CD8-positive, alpha-beta memory T cell (primary cell): ENCODE measurements at regions not wholly inside any gene's neighbourhood (a gene's known extent, or its start where the extent isn't known, plus 50 kb on each side); places are given as distances from the start of the nearest gene placed in this dataset.

Source experiments
- CTCF ChIA-PET: fragments of 350-600 bp; sonication (Branson Sonifier 250); formaldehyde crosslinking; loops from one replicate; lab custom pipeline; 2021; ENCODE audit warnings: antibody characterized with exemption; lab: Charles Lee
- POLR2A ChIA-PET: fragments of 350-600 bp; sonication (Branson Sonifier 250); formaldehyde crosslinking; loops from one replicate; lab custom pipeline; 2021; ENCODE audit warnings: antibody characterized with exemption; lab: Charles Lee
- DNase-seq, 5 donors: peaks; one replicate each; pipeline versions ENCODE4 v3.0.0 to v3.0.0-alpha.2; 2020 to 2022; ENCODE audit warnings: mixed read lengths in 1 of 5
- H3K27ac ChIP-seq: one replicate; pipeline ENCODE4 v1.7.0; 2013; ENCODE audit warnings: low read depth, mild to moderate bottlenecking, low read length, moderate library complexity
- H3K27me3 ChIP-seq: 2 replicates; pipeline ENCODE4 v1.7.0; 2013; ENCODE audit warnings: low read length, mild to moderate bottlenecking; ENCODE audit not compliant: insufficient read depth, poor library complexity, severe bottlenecking
- H3K36me3 ChIP-seq: 2 replicates; pipeline ENCODE4 v1.7.0; 2013; ENCODE audit warnings: mild to moderate bottlenecking, low read length, moderate library complexity; ENCODE audit not compliant: insufficient read depth
- H3K4me1 ChIP-seq: 2 replicates; pipeline ENCODE4 v1.7.0; 2013; ENCODE audit warnings: mild to moderate bottlenecking, low read length, moderate library complexity; ENCODE audit not compliant: insufficient read depth
- H3K4me3 ChIP-seq: 2 replicates; pipeline ENCODE4 v1.7.0; 2013; ENCODE audit warnings: mild to moderate bottlenecking, low read length
- H3K9me3 ChIP-seq: 2 replicates; pipeline ENCODE4 v1.7.0; 2013; ENCODE audit warnings: mild to moderate bottlenecking, low read length
- H3K27ac Mint-ChIP-seq, 8 donors: one replicate each; pipeline ENCODE4 v1.8.0; 2020 to 2021; ENCODE audit warnings: mixed read lengths in 8 of 8, mild to moderate bottlenecking in 6 of 8, inconsistent platforms in 3 of 8, moderate library complexity in 3 of 8
- H3K27me3 Mint-ChIP-seq, 2 donors: one replicate each; pipeline ENCODE4 v1.8.0; 2020 to 2021; ENCODE audit warnings: mixed read lengths in 2 of 2, mild to moderate bottlenecking in 1 of 2, moderate library complexity in 1 of 2
- H3K36me3 Mint-ChIP-seq, 3 donors: one replicate each; pipeline ENCODE4 v1.8.0; 2020 to 2021; ENCODE audit warnings: mixed read lengths in 3 of 3, inconsistent platforms in 1 of 3, mild to moderate bottlenecking in 1 of 3
- H3K4me1 Mint-ChIP-seq, 3 donors: one replicate each; pipeline ENCODE4 v1.8.0; 2020 to 2021; ENCODE audit warnings: mixed read lengths in 3 of 3, inconsistent platforms in 1 of 3, mild to moderate bottlenecking in 1 of 3
- H3K4me3 Mint-ChIP-seq, 7 donors: one replicate each; pipeline ENCODE4 v1.8.0; 2020 to 2021; ENCODE audit warnings: mixed read lengths in 7 of 7, mild to moderate bottlenecking in 6 of 7, moderate library complexity in 4 of 7, inconsistent platforms in 2 of 7
- H3K9me3 Mint-ChIP-seq, 5 donors: one replicate each; pipeline ENCODE4 v1.8.0; 2020 to 2022; ENCODE audit warnings: mixed read lengths in 5 of 5, mild to moderate bottlenecking in 3 of 5, moderate library complexity in 2 of 5, inconsistent platforms in 1 of 5

DNA sequence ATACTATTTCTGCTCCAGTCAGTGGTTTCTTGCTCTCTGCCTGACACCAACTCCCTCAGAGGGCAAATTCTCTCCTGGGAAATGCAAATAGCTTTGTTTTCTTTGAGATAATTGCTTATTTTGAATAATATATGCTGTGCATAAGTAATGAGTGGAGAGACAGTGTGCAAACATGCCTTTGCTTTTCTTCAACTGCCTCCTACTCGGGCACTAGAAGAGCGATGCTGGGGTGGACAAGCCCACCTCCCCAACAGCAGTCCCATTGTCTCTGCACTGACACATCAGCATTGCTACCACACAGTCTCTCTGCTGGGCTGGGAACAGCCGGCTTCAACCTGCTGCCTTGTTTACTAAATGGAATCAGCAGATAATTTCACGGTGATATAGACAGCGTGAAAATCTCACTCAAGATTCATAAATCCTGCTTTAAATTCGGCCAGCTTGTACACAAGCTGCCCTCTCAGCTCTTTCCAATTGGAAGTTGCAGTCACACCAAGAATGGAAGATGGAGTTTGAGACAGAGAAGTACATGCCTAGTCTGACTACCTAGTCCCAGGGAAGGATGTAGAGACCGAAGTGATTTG is 694.5 kb downstream of the TDRD15 start:
- Histone ChIP-seq H3K4me1 (no peaks in the 10 kb centered on the region), H3K36me3 (no peaks in the 10 kb centered on the region), H3K27ac (no peak overlapping the region), H3K9me3 (no peaks in the 10 kb centered on the region), H3K27me3 (no peaks in the 10 kb centered on the region), H3K4me3 (no peak overlapping the region)
- H3K9me3 Mint-ChIP-seq = peaks cover 3 to 18% (median 14%) of the 10 kb centered on the region in 5 donors
- ChIA-PET CTCF (no interaction called here), POLR2A (no interaction called here)
- H3K4me3 Mint-ChIP-seq = no peak overlapping the region
- H3K4me1 Mint-ChIP-seq = no peaks in the 10 kb centered on the region
- H3K27me3 Mint-ChIP-seq = no peaks in the 10 kb centered on the region
- H3K27ac Mint-ChIP-seq = no peak overlapping the region
- no peaks in the 10 kb centered on the region for H3K36me3 Mint-ChIP-seq
- no peak for DNase-seq

DNA sequence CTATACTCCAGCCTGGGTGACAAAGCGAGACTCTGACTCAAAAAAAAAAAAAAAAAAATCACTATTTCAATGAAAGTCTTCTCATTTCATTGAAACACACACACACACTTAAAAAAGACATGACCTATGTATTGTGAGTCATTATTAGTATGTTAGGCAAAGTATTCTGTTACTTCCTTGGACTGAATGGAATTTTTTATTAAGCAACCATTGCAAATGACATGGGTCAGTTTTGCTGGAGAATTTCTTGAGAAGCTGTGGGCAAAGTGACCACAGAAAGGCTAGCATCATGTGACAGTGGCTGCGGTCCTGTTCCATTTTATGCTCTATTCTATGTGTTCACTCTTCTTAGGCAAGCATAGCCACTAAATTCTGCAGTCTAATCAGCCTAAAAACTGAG is 695.7 kb downstream of the TDRD15 start:
- Mint-ChIP-seq H3K27ac (no peak overlapping the region), H3K27me3 (no peaks in the 10 kb centered on the region), H3K9me3 (peaks cover 7 to 16% (median 14%) of the 10 kb centered on the region in 5 donors), H3K4me3 (no peak overlapping the region), H3K4me1 (no peaks in the 10 kb centered on the region), H3K36me3 (no peaks in the 10 kb centered on the region)
- Histone ChIP-seq H3K4me3 (no peak overlapping the region), H3K36me3 (no peaks in the 10 kb centered on the region), H3K27me3 (no peaks in the 10 kb centered on the region), H3K27ac (no peak overlapping the region), H3K9me3 (no peaks in the 10 kb centered on the region), H3K4me1 (no peaks in the 10 kb centered on the region)
- ChIA-PET POLR2A (no interaction called here), CTCF (no interaction called here)
- no peak for DNase-seq

DNA sequence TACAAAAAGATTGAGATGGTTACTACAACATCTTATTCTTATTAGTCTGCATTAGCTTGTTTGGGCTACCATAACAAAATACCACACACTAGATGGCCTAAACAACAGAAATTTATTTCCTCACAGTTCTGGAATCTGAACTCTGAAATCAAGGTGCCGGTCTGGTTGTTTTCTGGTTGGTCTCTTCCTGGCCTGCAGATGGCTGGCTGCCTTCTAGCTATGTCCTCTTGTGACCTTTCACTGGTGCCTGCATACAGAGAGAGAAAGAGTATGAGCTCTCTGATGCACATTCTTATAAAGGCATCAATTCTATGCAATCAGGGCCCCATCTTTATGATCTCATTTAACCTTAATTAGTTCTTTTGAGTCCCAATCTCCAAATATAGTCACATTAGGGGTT is 696.5 kb downstream of the TDRD15 start:
- H3K36me3 ChIP-seq = no peaks in the 10 kb centered on the region
- ChIA-PET POLR2A (no interaction called here), CTCF (no interaction called here)
- Mint-ChIP-seq H3K4me1 (no peaks in the 10 kb centered on the region), H3K9me3 (peaks cover 7 to 16% (median 10%) of the 10 kb centered on the region in 5 donors), H3K36me3 (no peaks in the 10 kb centered on the region), H3K27ac (no peak overlapping the region), H3K27me3 (no peaks in the 10 kb centered on the region), H3K4me3 (no peak overlapping the region)
- H3K4me3 ChIP-seq = no peak overlapping the region
- H3K4me1 ChIP-seq = no peaks in the 10 kb centered on the region
- DNase-seq = no peak
- no peaks in the 10 kb centered on the region for H3K9me3 ChIP-seq
- no peak overlapping the region for H3K27ac ChIP-seq
- no peaks in the 10 kb centered on the region for H3K27me3 ChIP-seq

DNA sequence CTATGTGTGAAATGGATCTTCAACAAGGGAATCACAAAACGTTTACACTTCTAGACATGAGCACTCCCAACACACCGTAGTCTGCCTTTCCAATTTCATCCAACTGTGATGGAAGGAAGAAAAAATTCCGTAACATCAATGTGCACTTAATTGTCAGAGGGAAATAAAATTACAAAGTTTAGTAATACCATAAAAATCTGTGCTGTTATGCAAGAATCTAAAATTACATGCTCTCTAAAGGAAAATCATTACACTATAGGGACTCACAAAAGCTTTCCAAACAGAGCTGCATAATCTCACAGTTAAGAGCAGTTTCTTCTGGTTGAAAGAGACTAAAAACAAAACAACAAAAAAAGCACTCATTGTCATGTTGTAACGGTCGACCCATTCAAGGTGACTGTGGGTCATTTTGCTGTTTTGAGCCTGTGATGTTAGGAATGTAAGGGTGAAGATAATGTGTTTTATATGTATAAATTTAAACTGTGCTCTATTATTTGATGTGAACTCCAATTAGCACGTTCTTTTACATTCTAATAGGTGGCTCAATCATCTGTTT is 698.0 kb downstream of the TDRD15 start:
- no peak overlapping the region for H3K27ac Mint-ChIP-seq
- H3K36me3 ChIP-seq = no peaks in the 10 kb centered on the region
- H3K27me3 Mint-ChIP-seq = no peaks in the 10 kb centered on the region
- H3K9me3 ChIP-seq = no peaks in the 10 kb centered on the region
- H3K4me1 Mint-ChIP-seq = no peaks in the 10 kb centered on the region
- no peak overlapping the region for H3K27ac ChIP-seq
- H3K4me3 Mint-ChIP-seq = no peak overlapping the region
- POLR2A ChIA-PET = no interaction called here
- CTCF ChIA-PET = no interaction called here
- peaks cover 4 to 19% (median 12%) of the 10 kb centered on the region in 5 donors for H3K9me3 Mint-ChIP-seq
- H3K4me1 ChIP-seq = no peaks in the 10 kb centered on the region
- no peak overlapping the region for H3K4me3 ChIP-seq
- no peak for DNase-seq
- no peaks in the 10 kb centered on the region for H3K27me3 ChIP-seq
- H3K36me3 Mint-ChIP-seq = no peaks in the 10 kb centered on the region

DNA sequence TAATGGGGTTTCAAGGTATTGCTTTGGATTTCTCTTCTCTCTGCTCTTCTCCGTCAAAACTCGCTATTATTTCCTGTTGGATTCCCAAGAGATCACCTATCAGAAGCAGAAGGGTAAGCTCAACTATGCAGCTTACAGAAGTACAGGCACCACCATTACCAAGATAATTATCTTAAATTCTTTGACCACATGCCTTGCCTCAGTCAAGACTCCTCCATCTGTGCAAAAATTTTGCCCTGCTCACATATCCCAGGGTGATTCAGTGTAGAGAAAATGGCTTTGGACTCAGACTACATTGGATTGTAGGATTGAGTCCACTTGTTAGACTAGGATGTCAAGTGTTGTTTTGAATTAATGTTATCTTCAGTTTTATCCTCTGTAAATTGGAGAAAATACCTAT is 698.7 kb downstream of the TDRD15 start:
- no peak for DNase-seq
- no peak overlapping the region for H3K4me3 Mint-ChIP-seq
- no peak overlapping the region for H3K4me3 ChIP-seq
- no peaks in the 10 kb centered on the region for H3K27me3 ChIP-seq
- H3K9me3 Mint-ChIP-seq = peaks cover 4 to 20% (median 12%) of the 10 kb centered on the region in 5 donors
- no peak overlapping the region for H3K27ac ChIP-seq
- H3K4me1 Mint-ChIP-seq = no peaks in the 10 kb centered on the region
- no peaks in the 10 kb centered on the region for H3K4me1 ChIP-seq
- H3K36me3 Mint-ChIP-seq = no peaks in the 10 kb centered on the region
- no peaks in the 10 kb centered on the region for H3K36me3 ChIP-seq
- ChIA-PET CTCF (no interaction called here), POLR2A (no interaction called here)
- H3K27me3 Mint-ChIP-seq = no peaks in the 10 kb centered on the region
- H3K9me3 ChIP-seq = no peaks in the 10 kb centered on the region
- H3K27ac Mint-ChIP-seq = no peak overlapping the region

DNA sequence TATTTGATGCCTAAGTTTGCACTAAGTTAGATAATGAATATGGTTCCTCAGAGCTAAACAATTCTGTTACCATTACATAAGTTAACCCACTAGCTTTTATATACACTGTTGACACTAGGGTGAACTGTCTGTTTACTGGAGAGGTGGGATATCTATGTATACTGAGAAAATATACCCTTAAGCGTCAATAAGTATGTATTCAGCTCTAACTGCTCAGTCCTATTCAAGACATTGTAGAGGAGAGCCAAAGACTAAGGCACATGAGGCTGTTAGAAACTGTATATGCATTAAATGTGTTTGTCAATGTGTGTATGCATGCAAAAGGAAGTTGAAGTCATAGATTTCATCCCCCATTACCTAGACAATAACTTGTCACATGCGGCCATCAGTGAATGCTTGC is 710.0 kb downstream of the TDRD15 start:
- CTCF ChIA-PET = no interaction called here

DNA sequence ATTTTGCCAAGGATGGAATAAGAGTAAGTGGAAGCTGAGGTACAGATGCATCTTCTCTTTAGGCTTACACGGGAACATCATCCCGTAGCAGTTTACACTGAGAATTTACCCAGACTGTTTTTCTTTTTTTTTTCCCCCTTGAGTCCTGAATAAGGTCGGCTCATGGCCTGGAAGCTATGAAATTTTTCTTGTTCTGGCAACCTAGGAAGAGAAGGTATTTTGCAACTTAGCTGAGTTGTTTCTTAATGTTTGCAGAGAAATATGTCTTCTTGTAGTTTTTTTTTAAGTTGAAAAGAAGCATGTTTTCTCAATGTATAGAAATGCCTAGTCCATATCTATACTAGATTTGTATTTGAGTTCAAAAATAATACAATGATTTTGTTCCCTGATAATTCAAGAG is 712.5 kb downstream of the TDRD15 start:
- no peaks in the 10 kb centered on the region for H3K27me3 ChIP-seq
- Mint-ChIP-seq H3K27me3 (no peaks in the 10 kb centered on the region), H3K36me3 (no peaks in the 10 kb centered on the region), H3K9me3 (peaks cover 2 to 12% (median 4%) of the 10 kb centered on the region in 5 donors), H3K4me1 (no peaks in the 10 kb centered on the region), H3K27ac (no peak overlapping the region), H3K4me3 (no peak overlapping the region)
- ChIA-PET CTCF (interaction anchor here (1.3 kb wide), 1 partner anchor 26 kb away, joined by 3 read pairs; no protein-coding TSS in a partner anchor), POLR2A (no interaction called here)
- no peaks in the 10 kb centered on the region for H3K4me1 ChIP-seq
- H3K36me3 ChIP-seq = no peaks in the 10 kb centered on the region
- H3K4me3 ChIP-seq = no peak overlapping the region
- no peaks in the 10 kb centered on the region for H3K9me3 ChIP-seq
- no peak overlapping the region for H3K27ac ChIP-seq
- no peak for DNase-seq

More for the DNA sequence above, 710.0 kb downstream of the TDRD15 start:
- H3K36me3 Mint-ChIP-seq = no peaks in the 10 kb centered on the region
- no peaks in the 10 kb centered on the region for H3K36me3 ChIP-seq
- H3K4me1 ChIP-seq = no peaks in the 10 kb centered on the region
- no peaks in the 10 kb centered on the region for H3K27me3 Mint-ChIP-seq
- no peaks in the 10 kb centered on the region for H3K9me3 ChIP-seq
- H3K4me1 Mint-ChIP-seq = no peaks in the 10 kb centered on the region
- H3K27ac ChIP-seq = no peak overlapping the region
- no peak overlapping the region for H3K27ac Mint-ChIP-seq
- H3K4me3 Mint-ChIP-seq = no peak overlapping the region
- H3K27me3 ChIP-seq = no peaks in the 10 kb centered on the region
- H3K9me3 Mint-ChIP-seq = peaks cover 0 to 21% (median 10%) of the 10 kb centered on the region in 5 donors
- DNase-seq = no peak
- no peak overlapping the region for H3K4me3 ChIP-seq
- POLR2A ChIA-PET = no interaction called here

DNA sequence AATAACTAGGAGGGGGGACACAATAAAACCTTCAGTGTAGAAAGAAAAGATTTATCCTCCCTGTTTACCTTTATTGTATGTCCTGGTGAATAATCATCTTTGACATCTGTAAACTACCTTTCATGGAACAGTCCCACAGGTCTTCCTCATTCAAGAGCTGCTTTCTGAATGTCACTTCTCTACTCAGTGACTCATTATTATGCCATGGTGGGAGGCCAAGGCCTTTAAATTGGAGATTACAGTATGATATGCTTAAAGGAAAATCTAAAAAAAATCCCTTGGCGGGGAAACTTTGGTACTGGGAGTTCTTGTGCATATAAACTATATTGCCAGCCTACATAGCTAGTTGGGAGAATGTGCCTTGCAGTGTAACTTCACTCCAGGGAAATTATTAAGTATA is 713.0 kb downstream of the TDRD15 start:
- CTCF ChIA-PET = interaction anchor here (1.3 kb wide), 1 partner anchor 27 kb away, joined by 3 read pairs; no protein-coding TSS in a partner anchor
- H3K9me3 Mint-ChIP-seq = peaks cover 2 to 12% (median 3%) of the 10 kb centered on the region in 5 donors
- H3K4me1 Mint-ChIP-seq = no peaks in the 10 kb centered on the region
- Histone ChIP-seq H3K9me3 (no peaks in the 10 kb centered on the region), H3K4me1 (no peaks in the 10 kb centered on the region), H3K27me3 (no peaks in the 10 kb centered on the region), H3K4me3 (no peak overlapping the region), H3K27ac (no peak overlapping the region), H3K36me3 (no peaks in the 10 kb centered on the region)
- no peaks in the 10 kb centered on the region for H3K27me3 Mint-ChIP-seq
- no peak overlapping the region for H3K4me3 Mint-ChIP-seq
- no peaks in the 10 kb centered on the region for H3K36me3 Mint-ChIP-seq
- no peak overlapping the region for H3K27ac Mint-ChIP-seq
- POLR2A ChIA-PET = no interaction called here
- no peak for DNase-seq
